GM12878 (cell line): ENCODE measurements at regions not wholly inside any gene's neighbourhood (a gene's known extent, or its start where the extent isn't known, plus 50 kb on each side); places are given as distances from the start of the nearest gene placed in this dataset.

ENCODE experiments used
- ATAC-seq: fragments of 200-7000 bp; cut with Tn5 transposase; 3 replicates; pipeline ENCODE4 v1.9.1; 2020; ENCODE audit warnings: mild to moderate bottlenecking, moderate library complexity
- BruUV-seq: library from RNA; stranded (reverse); fragments of 400-500 nt; replicated peaks from 2 replicates; lab custom pipeline; 2021; lab: Mats Ljungman, UMichigan
- CTCF ChIA-PET: fragments of 300-600 bp; sonication (Branson Sonifier 250); formaldehyde crosslinking; extraction: SDS; loops from one replicate; lab custom pipeline; 2021; ENCODE audit warnings: inconsistent platforms; lab: Yijun Ruan, JAX
- POLR2A ChIA-PET: fragments of 350-600 bp; formaldehyde crosslinking; extraction: SDS; loops from one replicate; lab custom pipeline; 2021; ENCODE audit warnings: inconsistent platforms; lab: Charles Lee
- RAD21 ChIA-PET: fragments of 300-600 bp; sonication (Branson Sonifier 250); formaldehyde crosslinking; loops from one replicate; lab custom pipeline; 2023; ENCODE audit warnings: antibody characterized with exemption; ENCODE audit not compliant: unreplicated experiment; lab: Charles Lee
- SMC1A ChIA-PET: fragments of 300-600 bp; sonication (Branson Sonifier 250); formaldehyde crosslinking; loops from one replicate; lab custom pipeline; 2023; ENCODE audit not compliant: unreplicated experiment, uncharacterized antibody; lab: Charles Lee
- DNase-seq: peaks from one replicate; pipeline ENCODE4 v3.0.0-alpha.2; 2011; ENCODE audit warnings: low read depth, low spot score
- FAIRE-seq: peaks from 3 replicates; lab custom pipeline; 2011; peaks lifted over from hg19 to GRCh38; lab: Jason Lieb, UNC
- H2AFZ ChIP-seq: 2 replicates; pipeline ENCODE4 v1.6.0; 2011; ENCODE audit warnings: low read depth, low read length, control low read depth; ENCODE audit not compliant: control insufficient read depth
- H3K27ac ChIP-seq: 2 replicates; pipeline ENCODE4 v1.5.1; 2011; ENCODE audit warnings: control low read depth; ENCODE audit not compliant: control insufficient read depth, insufficient read depth
- H3K27me3 ChIP-seq, 2 experiments: replicated peaks in 1 of 2; 2 replicates each; pipeline versions ENCODE4 v1.6.0 to v1.6.1; 2011; ENCODE audit warnings: low read length in 1 of 2; ENCODE audit not compliant: control insufficient read depth in 2 of 2, insufficient read depth in 2 of 2
- H3K36me3 ChIP-seq, 2 experiments: 2 replicates each; pipeline ENCODE4 v1.5.1; 2011; ENCODE audit warnings: low read length in 1 of 2; ENCODE audit not compliant: control insufficient read depth in 2 of 2, insufficient read depth in 2 of 2
- H3K4me1 ChIP-seq: 2 replicates; pipeline ENCODE4 v1.6.1; 2011; ENCODE audit warnings: mild to moderate bottlenecking, low read length, moderate library complexity, mixed read lengths; ENCODE audit not compliant: control insufficient read depth, insufficient read depth
- H3K4me2 ChIP-seq: 2 replicates; pipeline ENCODE4 v1.6.0; 2011; ENCODE audit warnings: control low read depth; ENCODE audit not compliant: control insufficient read depth, insufficient read depth
- H3K4me3 ChIP-seq: fragments of 200-600 bp; sonication (generic); 2 replicates; pipeline ENCODE4 v1.5.1; 2016
- H3K79me2 ChIP-seq: 2 replicates; pipeline ENCODE4 v1.6.0; 2011; ENCODE audit warnings: low read length; ENCODE audit not compliant: control insufficient read depth, insufficient read depth
- H3K9ac ChIP-seq: 2 replicates; pipeline ENCODE4 v1.8.0; 2011; ENCODE audit warnings: low read length, control low read depth, mixed read lengths; ENCODE audit not compliant: control insufficient read depth, insufficient read depth
- H3K9me3 ChIP-seq: replicated peaks from 3 replicates; pipeline ENCODE4 v1.5.1; 2011; ENCODE audit warnings: mild to moderate bottlenecking, low read length; ENCODE audit not compliant: control insufficient read depth, insufficient read depth
- H4K20me1 ChIP-seq: 2 replicates; pipeline ENCODE4 v1.6.0; 2011; ENCODE audit not compliant: control insufficient read depth, insufficient read depth
- ATF3 ChIP-seq: IDR thresholded peaks from 2 replicates; pipeline ENCODE4 v1.6.1; 2011; ENCODE audit warnings: low read depth, mild to moderate bottlenecking, low read length, moderate library complexity, borderline replicate concordance; ENCODE audit errors: extremely low read depth
- CHD1 ChIP-seq: IDR thresholded peaks from 2 replicates; pipeline ENCODE4 v1.6.1; 2012; ENCODE audit warnings: low read depth, low read length, improper control_type of control experiment
- GATAD2B ChIP-seq: fragments of 450-650 bp; conservative IDR thresholded peaks from 2 replicates; pipeline ENCODE4 v1.6.1; 2017; ENCODE audit warnings: low read depth, mild to moderate bottlenecking, moderate library complexity
- MLLT1 ChIP-seq: fragments of 450-650 bp; IDR thresholded peaks from 2 replicates; pipeline ENCODE4 v1.6.1; 2016; ENCODE audit warnings: mild to moderate bottlenecking
- NKRF ChIP-seq: fragments of 450-650 bp; conservative IDR thresholded peaks from 2 replicates; pipeline ENCODE4 v1.6.1; 2017; ENCODE audit warnings: mild to moderate bottlenecking, moderate library complexity
- PBX3 ChIP-seq: IDR thresholded peaks from 2 replicates; pipeline ENCODE4 v1.6.1; 2011; ENCODE audit warnings: mild to moderate bottlenecking, low read depth, low read length, moderate library complexity; ENCODE audit not compliant: insufficient replicate concordance
- POU2F2 ChIP-seq: IDR thresholded peaks from 3 replicates; pipeline ENCODE4 v1.6.1; 2011; ENCODE audit warnings: low read depth, mild to moderate bottlenecking, low read length, borderline replicate concordance
- SIN3A ChIP-seq: IDR thresholded peaks from 2 replicates; pipeline ENCODE4 v1.6.1; 2012; ENCODE audit warnings: low read depth, low read length, improper control_type of control experiment
- SMC3 ChIP-seq: IDR thresholded peaks from 2 replicates; pipeline ENCODE4 v1.6.1; 2011; ENCODE audit warnings: low read length, improper control_type of control experiment, borderline replicate concordance
- TCF3 ChIP-seq: IDR thresholded peaks from 2 replicates; pipeline ENCODE4 v1.6.1; 2012; ENCODE audit warnings: low read depth, mild to moderate bottlenecking, low read length, borderline replicate concordance; ENCODE audit not compliant: insufficient read depth
- ZBTB11 ChIP-seq: fragments of 450-650 bp; formaldehyde crosslinking; IDR thresholded peaks from 2 replicates; pipeline ENCODE4 v1.5.0; 2022; ENCODE audit warnings: mild to moderate bottlenecking, missing genetic modification characterization
- ZNF217 ChIP-seq: fragments of 450-650 bp; IDR thresholded peaks from 2 replicates; pipeline ENCODE4 v1.6.1; 2017; ENCODE audit warnings: antibody characterized with exemption, mild to moderate bottlenecking
- ZSCAN29 ChIP-seq: fragments of 450-650 bp; IDR thresholded peaks from 2 replicates; pipeline ENCODE4 v1.6.1; 2017; ENCODE audit warnings: mild to moderate bottlenecking, moderate library complexity
- WGBS: methylation state at CpG from one replicate; pipeline ENCODE4 v1.1.6; 2016; ENCODE audit warnings: low lambda C conversion rate; ENCODE audit not compliant: insufficient replicate concordance, insufficient coverage; ENCODE audit errors: missing lambda C conversion rate; 5-methylcytosine and 5-hydroxymethylcytosine counted together
- in situ Hi-C: fragments of 300-500 bp; cut with MboI; formaldehyde crosslinking; loops from 9 replicates; pipeline ENCODE4 v1.14.3; 2018; ENCODE audit warnings: mixed read lengths
- intact Hi-C: fragments of 100-400 bp; cut with micrococcal nuclease; formaldehyde crosslinking; loops from one replicate; pipeline ENCODE4 v1.14.2; 2022; ENCODE audit not compliant: unreplicated experiment

- no peak for TF ChIP-seq TCF3
- no peak for TF ChIP-seq NKRF
- TF ChIP-seq SIN3A = no peak
- no peak for TF ChIP-seq MLLT1
- no peak for TF ChIP-seq ZSCAN29
- no peak for TF ChIP-seq PBX3
- TF ChIP-seq ATF3 = no peak
- TF ChIP-seq POU2F2 = no peak
- TF ChIP-seq GATAD2B = no peak
- TF ChIP-seq CHD1 = no peak
- no peak for TF ChIP-seq ZNF217
- no peak for TF ChIP-seq ZBTB11 (CRISPR knock-in tag)
- TF ChIP-seq SMC3 = no peak
- H2AFZ ChIP-seq = no peak overlapping the region
- H3K79me2 ChIP-seq = no peaks in the 10 kb centered on the region
- CTCF ChIA-PET = interaction anchor here (0.7 to 1.4 kb wide), 2 partner anchors 9 to 52 kb away, joined by 3 to 7 read pairs; no protein-coding TSS in a partner anchor
- H3K36me3 ChIP-seq = no peaks in the 10 kb centered on the region
- no peak overlapping the region for H3K9ac ChIP-seq
- no peaks in the 10 kb centered on the region for H3K9me3 ChIP-seq
- ATAC-seq (no peak), DNase-seq (no peak), FAIRE-seq (no peak)
- H3K4me1 ChIP-seq = no peaks in the 10 kb centered on the region
- no peaks in the 10 kb centered on the region for H3K27me3 ChIP-seq
- BruUV-seq = no TSS peak
- RAD21 ChIA-PET = no interaction called here
- H3K4me3 ChIP-seq = no peak overlapping the region
- 65% methylated on average over 4 of the region's 4 CpGs for WGBS
- H4K20me1 ChIP-seq = no peaks in the 10 kb centered on the region
- POLR2A ChIA-PET = no interaction called here
- no peak overlapping the region for H3K4me2 ChIP-seq
- intact Hi-C loops = no loop called here
- in situ Hi-C loops = no loop called here
- no peak overlapping the region for H3K27ac ChIP-seq
- SMC1A ChIA-PET = interaction anchor here (1.0 to 1.2 kb wide), 3 partner anchors 9 to 20 kb away, joined by 3 read pairs; no protein-coding TSS in a partner anchor
Observed at GRCh38 chr9:106799152-106799551, 63.8 kb upstream of the ZNF462 start.
